Neutrophil (primary cell): ENCODE measurements at regions not wholly inside any gene's neighbourhood (a gene's known extent, or its start where the extent isn't known, plus 50 kb on each side); places are given as distances from the start of the nearest gene placed in this dataset.

ENCODE experiments used
- H3K27ac ChIP-seq: fragments of 200-600 bp; sonication (generic); 2 replicates; pipeline ENCODE4 v1.5.1; 2016; ENCODE audit warnings: mild to moderate bottlenecking, moderate library complexity
- H3K27me3 ChIP-seq: fragments of 200-600 bp; sonication (generic); 2 replicates; pipeline ENCODE4 v1.6.0; 2016; ENCODE audit warnings: mild to moderate bottlenecking
- H3K36me3 ChIP-seq: fragments of 200-600 bp; sonication (generic); 2 replicates; pipeline ENCODE4 v1.5.1; 2017
- H3K4me1 ChIP-seq, 2 experiments: fragments of 200-600 bp in 1 of 2; sonication (generic) in 1 of 2; 1 replicate in 1 of 2; 2 replicates in 1 of 2; pipeline versions ENCODE4 v1.5.1 to v1.6.1; 2013 to 2016; ENCODE audit warnings: low read depth in 1 of 2, low read length in 1 of 2, mild to moderate bottlenecking in 1 of 2, moderate library complexity in 1 of 2; ENCODE audit not compliant: control insufficient read depth in 1 of 2, insufficient read depth in 1 of 2
- H3K4me3 ChIP-seq, 2 experiments: fragments of 200-600 bp in 1 of 2; sonication (generic) in 1 of 2; 1 replicate in 1 of 2; 2 replicates in 1 of 2; pipeline ENCODE4 v1.5.1; 2013 to 2016; ENCODE audit warnings: low read depth in 1 of 2, low read length in 1 of 2, mild to moderate bottlenecking in 1 of 2, moderate library complexity in 1 of 2
- H3K9me3 ChIP-seq: fragments of 200-600 bp; sonication (generic); 2 replicates; pipeline ENCODE4 v1.5.1; 2016
- TF ChIP-seq, protein P1 (sequence below): fragments of 200-600 bp; sonication (generic); IDR thresholded peaks from 2 replicates; pipeline ENCODE4 v1.5.1; 2016; ENCODE audit warnings: antibody characterized with exemption

DNA sequence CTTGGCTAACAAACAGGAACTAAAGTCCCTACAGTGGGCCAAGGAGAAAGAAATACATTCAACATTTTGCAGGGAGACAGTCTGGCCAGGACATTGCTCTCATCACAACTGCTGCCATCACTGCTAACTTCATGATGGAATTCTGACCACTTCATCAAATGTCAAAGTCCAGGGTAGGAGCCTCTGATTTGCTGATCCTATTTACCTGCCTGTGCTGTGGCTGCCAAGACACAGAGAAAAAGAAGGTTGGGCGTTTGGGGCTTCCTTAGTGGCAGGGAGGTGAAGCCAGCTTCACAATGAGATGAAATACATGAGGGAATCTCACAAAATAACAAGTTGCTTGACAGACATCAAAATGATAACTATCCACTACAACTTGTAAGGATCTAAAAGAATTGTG lies 343.9 kb upstream of the CADM1 start:
- H3K36me3 ChIP-seq, result no peaks in the 10 kb centered on the region
- H3K27me3 ChIP-seq, result no peaks in the 10 kb centered on the region
- H3K9me3 ChIP-seq, result no peaks in the 10 kb centered on the region
- H3K4me3 ChIP-seq, result no peak overlapping the region
- TF ChIP-seq, protein P1, sequence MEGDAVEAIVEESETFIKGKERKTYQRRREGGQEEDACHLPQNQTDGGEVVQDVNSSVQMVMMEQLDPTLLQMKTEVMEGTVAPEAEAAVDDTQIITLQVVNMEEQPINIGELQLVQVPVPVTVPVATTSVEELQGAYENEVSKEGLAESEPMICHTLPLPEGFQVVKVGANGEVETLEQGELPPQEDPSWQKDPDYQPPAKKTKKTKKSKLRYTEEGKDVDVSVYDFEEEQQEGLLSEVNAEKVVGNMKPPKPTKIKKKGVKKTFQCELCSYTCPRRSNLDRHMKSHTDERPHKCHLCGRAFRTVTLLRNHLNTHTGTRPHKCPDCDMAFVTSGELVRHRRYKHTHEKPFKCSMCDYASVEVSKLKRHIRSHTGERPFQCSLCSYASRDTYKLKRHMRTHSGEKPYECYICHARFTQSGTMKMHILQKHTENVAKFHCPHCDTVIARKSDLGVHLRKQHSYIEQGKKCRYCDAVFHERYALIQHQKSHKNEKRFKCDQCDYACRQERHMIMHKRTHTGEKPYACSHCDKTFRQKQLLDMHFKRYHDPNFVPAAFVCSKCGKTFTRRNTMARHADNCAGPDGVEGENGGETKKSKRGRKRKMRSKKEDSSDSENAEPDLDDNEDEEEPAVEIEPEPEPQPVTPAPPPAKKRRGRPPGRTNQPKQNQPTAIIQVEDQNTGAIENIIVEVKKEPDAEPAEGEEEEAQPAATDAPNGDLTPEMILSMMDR, result no peak
- no peaks in the 10 kb centered on the region for H3K4me1 ChIP-seq
- H3K27ac ChIP-seq, result no peak overlapping the region

DNA sequence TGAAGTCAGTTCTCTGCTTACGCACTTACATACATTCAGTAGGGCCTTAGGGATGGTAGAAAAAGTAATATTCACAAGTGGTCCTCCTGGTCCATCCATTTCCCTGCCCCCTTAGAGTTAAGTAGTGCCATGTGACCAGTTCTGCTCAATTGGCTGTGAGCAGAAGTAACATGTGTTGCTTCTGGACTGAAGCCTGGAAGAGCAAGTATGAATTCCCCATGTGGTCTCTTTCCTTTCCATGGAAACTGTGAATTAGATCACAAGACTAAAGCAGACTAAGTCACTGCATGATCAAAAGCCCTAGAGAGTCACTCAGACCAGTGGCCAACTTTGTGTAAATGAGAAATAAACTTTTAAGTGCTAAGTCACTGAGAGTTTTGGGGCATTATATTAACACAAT lies 341.7 kb upstream of the CADM1 start:
- TF ChIP-seq, protein P1, result no peak
- no peaks in the 10 kb centered on the region for H3K27me3 ChIP-seq
- no peaks in the 10 kb centered on the region for H3K9me3 ChIP-seq
- no peak overlapping the region for H3K27ac ChIP-seq
- no peaks in the 10 kb centered on the region for H3K4me1 ChIP-seq
- H3K4me3 ChIP-seq, result no peak overlapping the region
- H3K36me3 ChIP-seq, result no peaks in the 10 kb centered on the region

DNA sequence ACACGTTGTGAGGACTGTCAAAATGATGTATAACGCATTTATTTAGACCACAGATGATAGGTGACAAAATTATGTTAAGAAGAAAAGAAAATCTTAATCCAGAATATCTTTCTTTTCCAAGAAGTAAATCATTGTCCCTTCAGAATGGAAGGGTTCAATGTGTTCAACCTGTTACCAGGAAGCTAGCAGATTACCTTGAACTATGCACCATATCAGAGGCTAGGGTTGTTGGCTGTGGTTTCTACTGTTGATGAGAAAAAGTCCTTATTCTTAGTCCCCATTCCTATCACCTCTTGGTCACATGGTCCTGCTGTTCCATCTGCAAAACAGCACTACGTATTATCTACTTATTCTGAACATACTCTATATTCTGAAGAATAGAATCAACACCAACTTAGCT lies 339.5 kb upstream of the CADM1 start:
- Histone ChIP-seq H3K9me3 (no peaks in the 10 kb centered on the region), H3K4me3 (no peak overlapping the region), H3K27ac (no peak overlapping the region), H3K4me1 (no peaks in the 10 kb centered on the region), H3K36me3 (no peaks in the 10 kb centered on the region), H3K27me3 (no peaks in the 10 kb centered on the region)
- TF ChIP-seq, protein P1, result no peak

DNA sequence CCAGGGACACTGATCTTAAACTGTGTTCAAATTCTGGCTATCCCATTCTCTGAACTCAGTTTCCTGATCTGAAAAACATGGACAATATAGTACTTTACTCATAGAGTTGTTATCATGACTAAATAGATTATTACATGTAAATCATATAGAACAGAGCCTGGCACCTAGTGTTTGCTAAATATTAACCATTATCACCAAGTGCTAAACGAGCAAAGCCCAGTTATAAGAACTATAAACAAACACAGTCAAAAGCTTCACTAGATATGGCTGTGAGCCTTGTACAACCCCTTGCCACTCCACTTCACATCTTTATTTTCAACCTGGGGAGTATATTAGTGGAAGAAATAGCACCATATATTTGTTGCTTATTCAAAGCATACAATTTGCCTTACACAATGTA lies 338.9 kb upstream of the CADM1 start:
- no peaks in the 10 kb centered on the region for H3K9me3 ChIP-seq
- H3K4me3 ChIP-seq, result no peak overlapping the region
- no peaks in the 10 kb centered on the region for H3K4me1 ChIP-seq
- H3K36me3 ChIP-seq, result no peaks in the 10 kb centered on the region
- no peaks in the 10 kb centered on the region for H3K27me3 ChIP-seq
- no peak overlapping the region for H3K27ac ChIP-seq
- TF ChIP-seq, protein P1, result no peak

DNA sequence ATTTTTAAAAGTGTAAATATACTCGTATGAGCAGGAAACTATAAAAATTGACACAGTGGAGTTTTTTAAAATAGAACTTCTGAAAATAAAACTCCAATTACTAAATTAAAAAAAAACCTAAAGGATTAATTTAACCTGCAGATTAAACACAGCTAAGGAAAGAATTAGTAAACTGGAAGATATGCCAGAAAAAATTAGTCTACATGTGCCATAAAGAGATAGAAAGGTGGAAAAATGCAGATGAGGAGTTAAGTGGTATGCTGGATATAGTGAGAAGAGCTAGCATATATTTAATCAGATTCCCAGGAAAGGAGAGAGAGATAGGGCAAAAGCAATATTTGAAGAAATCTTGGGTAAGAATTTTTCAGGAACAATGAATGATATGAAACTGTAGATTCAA lies 315.8 kb upstream of the CADM1 start:
- H3K4me1 ChIP-seq, result no peaks in the 10 kb centered on the region
- no peaks in the 10 kb centered on the region for H3K36me3 ChIP-seq
- TF ChIP-seq, protein P1, result no peak
- H3K4me3 ChIP-seq, result no peak overlapping the region
- H3K27ac ChIP-seq, result no peak overlapping the region
- H3K27me3 ChIP-seq, result no peaks in the 10 kb centered on the region
- H3K9me3 ChIP-seq, result no peaks in the 10 kb centered on the region

DNA sequence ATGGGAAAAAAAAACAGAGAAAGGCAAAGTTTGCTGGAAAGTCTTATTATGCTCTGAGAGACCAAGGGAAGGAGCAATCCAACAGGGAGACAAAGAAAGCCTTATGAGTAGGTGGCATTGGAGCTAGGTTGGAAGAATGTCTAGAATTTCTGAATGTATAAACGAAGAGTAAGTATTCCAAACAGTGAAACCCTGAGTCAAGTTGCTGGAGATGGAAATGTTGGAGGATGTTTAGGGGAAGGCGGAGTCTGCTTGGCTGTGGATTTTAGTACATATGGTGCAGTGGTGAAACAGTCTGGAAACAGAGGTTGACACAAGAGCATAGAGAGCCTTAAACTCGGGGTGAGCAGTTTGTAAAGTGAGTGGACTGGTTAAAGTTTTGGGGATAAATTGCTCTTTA lies 314.8 kb upstream of the CADM1 start:
- Histone ChIP-seq H3K27me3 (no peaks in the 10 kb centered on the region), H3K9me3 (no peaks in the 10 kb centered on the region), H3K4me3 (no peak overlapping the region), H3K36me3 (no peaks in the 10 kb centered on the region), H3K4me1 (no peaks in the 10 kb centered on the region), H3K27ac (no peak overlapping the region)
- TF ChIP-seq, protein P1, result no peak
